GM12891 (cell line): ENCODE measurements at regions not wholly inside any gene's neighbourhood (a gene's known extent, or its start where the extent isn't known, plus 50 kb on each side); places are given as distances from the start of the nearest gene placed in this dataset.

Source experiments
- POLR2A ChIP-seq: IDR thresholded peaks from 2 replicates; pipeline ENCODE4 v1.6.1; 2011; ENCODE audit warnings: low read depth, low read length, control low read depth
- POLR2AphosphoS5 ChIP-seq: IDR thresholded peaks from 2 replicates; pipeline ENCODE4 v1.6.1; 2011; ENCODE audit warnings: low read depth, low read length, control low read depth

DNA sequence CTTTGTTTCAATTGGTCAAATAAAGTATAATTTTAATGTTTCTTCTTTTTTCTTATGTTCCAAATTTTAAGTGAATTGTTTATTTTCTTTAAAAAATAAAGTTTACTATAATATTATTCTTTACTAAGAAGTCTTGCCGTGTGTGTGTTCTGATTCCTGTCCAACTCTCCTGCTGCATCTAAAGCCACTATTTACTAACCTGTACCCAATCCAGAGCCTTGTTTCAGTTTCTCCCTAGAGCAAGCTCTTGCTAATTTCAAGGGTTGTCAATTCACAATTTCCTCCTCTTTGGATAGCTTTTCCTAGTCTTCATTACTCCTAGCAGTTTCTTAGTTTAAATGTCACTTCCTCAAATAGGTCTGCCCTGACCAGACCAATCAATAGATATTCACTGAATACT is 314.9 kb upstream of the SEMA3A start:
- TF ChIP-seq POLR2A = no peak
- TF ChIP-seq POLR2AphosphoS5 = no peak
